Endothelial cell of umbilical vein (primary cell): ENCODE measurements at regions not wholly inside any gene's neighbourhood (a gene's known extent, or its start where the extent isn't known, plus 50 kb on each side); places are given as distances from the start of the nearest gene placed in this dataset.

Experiments
- BruUV-seq: library from RNA; stranded (reverse); fragments of 400-500 nt; replicated peaks from 2 replicates; lab custom pipeline; 2021; lab: Mats Ljungman, UMichigan
- CTCF ChIA-PET: fragments of 300-600, 350-600 bp; sonication (Branson Sonifier 250); formaldehyde crosslinking; loops from one replicate; lab custom pipeline; 2021; ENCODE audit warnings: antibody characterized with exemption, inconsistent platforms; lab: Charles Lee
- POLR2A ChIA-PET: fragments of 300-600, 350-600 bp; sonication (Branson Sonifier 250); formaldehyde crosslinking; loops from one replicate; lab custom pipeline; 2021; ENCODE audit warnings: antibody characterized with exemption, inconsistent platforms; lab: Charles Lee
- DNase-seq: peaks from one replicate; pipeline ENCODE4 v3.0.0-alpha.2; 2011; ENCODE audit warnings: low read depth, low spot score
- FAIRE-seq: peaks from 2 replicates; lab custom pipeline; 2011; peaks lifted over from hg19 to GRCh38; lab: Jason Lieb, UNC
- H2AFZ ChIP-seq: 2 replicates; pipeline ENCODE4 v1.6.0; 2012; ENCODE audit warnings: low read depth, low read length, control low read depth, inconsistent platforms
- H3K27ac ChIP-seq: 2 replicates; pipeline ENCODE4 v1.5.1; 2011; ENCODE audit warnings: low read depth, mild to moderate bottlenecking, control low read depth, low read length, moderate library complexity; ENCODE audit not compliant: insufficient read depth
- H3K27me3 ChIP-seq, 2 experiments: 2 replicates each; pipeline versions ENCODE4 v1.6.0 to v1.6.1; 2011; ENCODE audit warnings: low read length in 2 of 2, mixed read lengths in 1 of 2; ENCODE audit not compliant: control insufficient read depth in 2 of 2, insufficient read depth in 2 of 2
- H3K36me3 ChIP-seq, 2 experiments: 2 replicates in 1 of 2; 3 replicates in 1 of 2; pipeline ENCODE4 v1.5.1; 2011; ENCODE audit warnings: low read length in 2 of 2, mild to moderate bottlenecking in 1 of 2, moderate library complexity in 1 of 2; ENCODE audit not compliant: control insufficient read depth in 2 of 2, insufficient read depth in 2 of 2; ENCODE audit errors: extremely low read depth in 1 of 2
- H3K4me1 ChIP-seq: 3 replicates; pipeline ENCODE4 v1.5.1; 2011; ENCODE audit warnings: mild to moderate bottlenecking, low read length; ENCODE audit not compliant: control insufficient read depth, insufficient read depth; ENCODE audit errors: extremely low read depth
- H3K4me2 ChIP-seq: 2 replicates; pipeline ENCODE4 v1.6.1; 2011; ENCODE audit warnings: low read length, control low read depth, mixed read lengths; ENCODE audit not compliant: insufficient read depth
- H3K4me3 ChIP-seq, 3 experiments: fragments of 200-600 bp in 1 of 3; sonication (generic), shearing (Covaris generic) in 1 of 3; replicated peaks in 1 of 3; 2 replicates each; pipeline ENCODE4 v1.5.1; 2011 to 2016; ENCODE audit warnings: control low read depth in 3 of 3, low read length in 3 of 3, mild to moderate bottlenecking in 2 of 3, inconsistent platforms in 1 of 3, low read depth in 1 of 3, moderate library complexity in 1 of 3; ENCODE audit not compliant: insufficient read depth in 1 of 3
- H3K79me2 ChIP-seq: 2 replicates; pipeline ENCODE4 v1.6.0; 2012; ENCODE audit warnings: low read length, inconsistent platforms; ENCODE audit not compliant: control insufficient read depth, insufficient read depth
- H3K9ac ChIP-seq: replicated peaks from 2 replicates; pipeline ENCODE3; 2011; ENCODE audit warnings: low read length, control low read depth; ENCODE audit not compliant: insufficient read depth; ENCODE audit errors: extremely low read depth
- H3K9me1 ChIP-seq: replicated peaks from 3 replicates; pipeline ENCODE4 v1.6.0; 2011; ENCODE audit warnings: mild to moderate bottlenecking, low read length; ENCODE audit not compliant: control insufficient read depth, insufficient read depth; ENCODE audit errors: extremely low read depth
- H3K9me3 ChIP-seq: replicated peaks from 2 replicates; pipeline ENCODE4 v1.5.1; 2012; ENCODE audit warnings: low read length, inconsistent platforms; ENCODE audit not compliant: control insufficient read depth, insufficient read depth
- H4K20me1 ChIP-seq: replicated peaks from 2 replicates; pipeline ENCODE3; 2011; ENCODE audit warnings: mild to moderate bottlenecking, low read length; ENCODE audit not compliant: control insufficient read depth, insufficient read depth; ENCODE audit errors: extremely low read depth
- EZH2 ChIP-seq: IDR thresholded peaks from 2 replicates; pipeline ENCODE4 v1.6.1; 2012; ENCODE audit warnings: borderline replicate concordance, low read depth, mild to moderate bottlenecking, moderate library complexity, low read length, inconsistent platforms; ENCODE audit not compliant: severe bottlenecking
- FOS ChIP-seq: IDR thresholded peaks from 2 replicates; pipeline ENCODE4 v1.6.1; 2011; ENCODE audit warnings: mild to moderate bottlenecking, low read length, moderate library complexity, borderline replicate concordance; ENCODE audit not compliant: insufficient read depth
- GATA2 ChIP-seq: IDR thresholded peaks from 2 replicates; pipeline ENCODE4 v1.7.0; 2011; ENCODE audit warnings: low read depth, mild to moderate bottlenecking, moderate library complexity, mixed read lengths, low read length; ENCODE audit not compliant: insufficient read length, insufficient read depth
- JUN ChIP-seq: IDR thresholded peaks from 2 replicates; pipeline ENCODE4 v1.6.1; 2011; ENCODE audit warnings: borderline replicate concordance, low read depth; ENCODE audit not compliant: insufficient read length, insufficient read depth
- MAX ChIP-seq: IDR thresholded peaks from 2 replicates; pipeline ENCODE4 v1.6.1; 2011; ENCODE audit not compliant: insufficient read depth, insufficient read length
- MYC ChIP-seq: IDR thresholded peaks from one replicate; pipeline ENCODE4 v1.6.1; 2011; ENCODE audit warnings: mild to moderate bottlenecking, low read depth, low read length
- POLR2A ChIP-seq: IDR thresholded peaks from 2 replicates; pipeline ENCODE4 v1.6.1; 2012; ENCODE audit warnings: low read depth, mild to moderate bottlenecking, control low read depth, low read length
- POLR2AphosphoS5 ChIP-seq: IDR thresholded peaks from 2 replicates; pipeline ENCODE4 v1.6.1; 2012; ENCODE audit warnings: low read depth, mild to moderate bottlenecking, control low read depth, low read length, moderate library complexity; ENCODE audit not compliant: insufficient read depth
- dilution Hi-C: fragments of 300-500 bp; cut with MboI; formaldehyde crosslinking; loops from one replicate; pipeline ENCODE4 v1.15.0; 2019; ENCODE audit warnings: low sequenced_read_pairs; ENCODE audit not compliant: extremely low pct_ligation_motif_present
- intact Hi-C: fragments of 100-400 bp; cut with micrococcal nuclease; formaldehyde crosslinking; loops from one replicate; pipeline ENCODE4 v1.10.0; 2022
- TF ChIP-seq, protein P1 (sequence below), 2 donors: IDR thresholded peaks; 1 replicate in 1 of 2; 2 replicates in 1 of 2; pipeline ENCODE4 v1.5.1; 2011; ENCODE audit warnings: low read length in 2 of 2, mild to moderate bottlenecking in 2 of 2, moderate library complexity in 2 of 2, control low read depth in 1 of 2, inconsistent platforms in 1 of 2, low read depth in 1 of 2; ENCODE audit not compliant: insufficient read depth in 1 of 2; ENCODE audit errors: extremely low read depth in 1 of 2

DNA sequence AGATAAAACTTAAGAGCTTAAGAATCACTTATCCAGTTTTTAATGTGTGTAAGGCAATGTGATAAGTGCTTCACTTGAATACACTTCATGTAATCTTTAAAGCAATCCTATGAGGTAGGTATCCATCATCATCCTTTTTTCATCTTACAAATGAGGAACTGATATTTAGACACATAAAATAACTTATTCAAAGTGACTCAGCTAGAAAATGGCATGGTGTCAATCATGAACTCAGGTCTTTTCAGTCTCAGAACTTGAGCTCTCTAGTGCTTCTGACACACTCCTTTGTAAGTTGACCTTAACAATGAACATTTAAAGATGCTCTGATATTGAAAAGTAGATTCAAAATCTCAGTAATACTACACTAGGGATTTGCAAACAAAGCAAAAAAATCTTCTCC is 224.8 kb upstream of the TEX13C start:
- TF ChIP-seq, protein P1, sequence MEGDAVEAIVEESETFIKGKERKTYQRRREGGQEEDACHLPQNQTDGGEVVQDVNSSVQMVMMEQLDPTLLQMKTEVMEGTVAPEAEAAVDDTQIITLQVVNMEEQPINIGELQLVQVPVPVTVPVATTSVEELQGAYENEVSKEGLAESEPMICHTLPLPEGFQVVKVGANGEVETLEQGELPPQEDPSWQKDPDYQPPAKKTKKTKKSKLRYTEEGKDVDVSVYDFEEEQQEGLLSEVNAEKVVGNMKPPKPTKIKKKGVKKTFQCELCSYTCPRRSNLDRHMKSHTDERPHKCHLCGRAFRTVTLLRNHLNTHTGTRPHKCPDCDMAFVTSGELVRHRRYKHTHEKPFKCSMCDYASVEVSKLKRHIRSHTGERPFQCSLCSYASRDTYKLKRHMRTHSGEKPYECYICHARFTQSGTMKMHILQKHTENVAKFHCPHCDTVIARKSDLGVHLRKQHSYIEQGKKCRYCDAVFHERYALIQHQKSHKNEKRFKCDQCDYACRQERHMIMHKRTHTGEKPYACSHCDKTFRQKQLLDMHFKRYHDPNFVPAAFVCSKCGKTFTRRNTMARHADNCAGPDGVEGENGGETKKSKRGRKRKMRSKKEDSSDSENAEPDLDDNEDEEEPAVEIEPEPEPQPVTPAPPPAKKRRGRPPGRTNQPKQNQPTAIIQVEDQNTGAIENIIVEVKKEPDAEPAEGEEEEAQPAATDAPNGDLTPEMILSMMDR (IDR thresholded peaks at IDR 0.05; ENCODE audit: extremely low read depth in 1 of 2, insufficient read depth in 1 of 2, low read depth in 1 of 2, low read length in 2 of 2): no peak
- TF ChIP-seq POLR2AphosphoS5: no peak
- TF ChIP-seq EZH2: no peak
- TF ChIP-seq JUN: no peak
- no peak for TF ChIP-seq POLR2A
- TF ChIP-seq GATA2: no peak
- no peak for TF ChIP-seq MAX
- TF ChIP-seq MYC: no peak
- TF ChIP-seq FOS: no peak
- dilution Hi-C loops: no loop called here
- FAIRE-seq: no peak

More for the DNA sequence above, 224.8 kb upstream of the TEX13C start:
- Histone ChIP-seq H3K4me3 (no peak overlapping the region), H3K27me3 (no peaks in the 10 kb centered on the region), H3K79me2 (no peaks in the 10 kb centered on the region), H3K4me1 (no peaks in the 10 kb centered on the region), H3K4me2 (no peak overlapping the region), H4K20me1 (no peaks in the 10 kb centered on the region), H3K9ac (no peak overlapping the region), H3K9me1 (no peaks in the 10 kb centered on the region), H2AFZ (no peak overlapping the region), H3K36me3 (no peaks in the 10 kb centered on the region), H3K27ac (no peak overlapping the region), H3K9me3 (no peaks in the 10 kb centered on the region)
- BruUV-seq: no TSS peak
- CTCF ChIA-PET: no interaction called here
- POLR2A ChIA-PET: no interaction called here
- intact Hi-C loops: no loop called here
- no peak for DNase-seq
